ENCODE measurements at regions not wholly inside any gene's neighbourhood (a gene's known extent, or its start where the extent isn't known, plus 50 kb on each side); places are given as distances from the start of the nearest gene placed in this dataset.

GRCh38 chr2:160838691-160839090 is 321.5 kb upstream of the TANK start:
- TF ChIP-seq CTCF (IDR thresholded peaks at IDR 0.05; ENCODE audit: insufficient read depth, low read length) (no peak), SPI1 (IDR thresholded peaks at IDR 0.05; ENCODE audit: borderline replicate concordance, low read depth) (no peak), REST (IDR thresholded peaks at IDR 0.05; ENCODE audit: insufficient replicate concordance, low read depth) (no peak)
- Histone ChIP-seq H3K27ac (replicated peaks) (no peak overlapping the region), H3K27me3 (ENCODE audit: insufficient read depth, poor library complexity, severe bottlenecking) (peaks cover 3% of the 10 kb centered on the region), H3K4me3 (replicated peaks; ENCODE audit: insufficient read depth, low read length) (no peak overlapping the region)
- no peak for DNase-seq (ENCODE audit: low read depth in 1 of 2, low spot score in 1 of 2)

GRCh38 chr2:160842286-160842685 is 317.9 kb upstream of the TANK start:
- no peak for TF ChIP-seq CTCF (IDR thresholded peaks at IDR 0.05; ENCODE audit: insufficient read depth, low read length)
- no peak for TF ChIP-seq GABPA (IDR thresholded peaks at IDR 0.05; ENCODE audit: low read depth)
- TF ChIP-seq REST (IDR thresholded peaks at IDR 0.05; ENCODE audit: insufficient replicate concordance, low read depth): no peak
- Histone ChIP-seq H3K4me3 (replicated peaks; ENCODE audit: insufficient read depth, low read length) (no peak overlapping the region), H3K27me3 (ENCODE audit: insufficient read depth, poor library complexity, severe bottlenecking) (no peaks in the 10 kb centered on the region), H3K27ac (replicated peaks) (no peak overlapping the region)
- DNase-seq (ENCODE audit: low read depth in 1 of 2, low spot score in 1 of 2): no peak

- Histone ChIP-seq H3K4me3 (replicated peaks; ENCODE audit: insufficient read depth, low read length) (no peak overlapping the region), H3K27ac (replicated peaks) (no peak overlapping the region), H3K27me3 (ENCODE audit: insufficient read depth, poor library complexity, severe bottlenecking) (peaks cover 3% of the 10 kb centered on the region)
- DNase-seq (ENCODE audit: low read depth in 1 of 2, low spot score in 1 of 2): no peak
- no peak for TF ChIP-seq SPI1 (IDR thresholded peaks at IDR 0.05; ENCODE audit: borderline replicate concordance, low read depth)
- no peak for TF ChIP-seq POLR2AphosphoS5 (IDR thresholded peaks at IDR 0.05; ENCODE audit: low read depth)
- TF ChIP-seq REST (IDR thresholded peaks at IDR 0.05; ENCODE audit: insufficient replicate concordance, low read depth): no peak
Measured at GRCh38 chr2:160859096-160859495, 301.1 kb upstream of the TANK start.

- Histone ChIP-seq H3K27ac (replicated peaks) (no peak overlapping the region), H3K27me3 (ENCODE audit: insufficient read depth, poor library complexity, severe bottlenecking) (peaks cover 3% of the 10 kb centered on the region), H3K4me3 (replicated peaks; ENCODE audit: insufficient read depth, low read length) (no peak overlapping the region)
- TF ChIP-seq POLR2AphosphoS5 (IDR thresholded peaks at IDR 0.05; ENCODE audit: low read depth) (no peak), CTCF (IDR thresholded peaks at IDR 0.05; ENCODE audit: insufficient read depth, low read length) (no peak), SPI1 (IDR thresholded peaks at IDR 0.05; ENCODE audit: borderline replicate concordance, low read depth) (no peak), REST (IDR thresholded peaks at IDR 0.05; ENCODE audit: insufficient replicate concordance, low read depth) (no peak), GABPA (IDR thresholded peaks at IDR 0.05; ENCODE audit: low read depth) (no peak)
- no peak for DNase-seq (ENCODE audit: low read depth in 1 of 2, low spot score in 1 of 2)
Measured at GRCh38 chr2:160862226-160862625, 298.0 kb upstream of the TANK start.
